ENCODE measurements at regions not wholly inside any gene's neighbourhood (a gene's known extent, or its start where the extent isn't known, plus 50 kb on each side); places are given as distances from the start of the nearest gene placed in this dataset.

DNA sequence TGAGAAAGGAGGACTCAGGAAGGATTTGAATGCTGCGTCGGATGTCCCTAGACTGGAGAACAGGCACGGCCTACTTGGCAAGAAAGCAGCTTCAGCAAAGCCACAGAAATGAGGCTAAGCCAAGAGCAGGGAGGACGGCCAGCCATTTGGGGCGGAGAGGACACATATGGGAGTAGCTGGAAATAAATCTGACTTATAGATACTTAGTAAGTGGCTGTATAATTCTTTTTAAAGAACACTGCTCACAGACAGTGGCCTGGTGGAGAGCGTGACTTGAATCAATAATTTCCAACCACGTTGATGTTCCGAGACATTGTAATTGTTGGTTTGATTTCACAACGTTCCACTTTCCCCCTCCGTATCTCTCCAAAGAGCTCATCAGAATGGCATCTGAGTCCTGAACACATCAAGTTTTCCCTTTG is 67.7 kb upstream of the JCAD start:
- no peak for DNase-seq (ENCODE audit: low read depth in 4 of 4, low spot score in 3 of 4)

- DNase-seq (ENCODE audit: low read depth in 4 of 4, low spot score in 3 of 4) = no peak
These were observed 66.1 kb upstream of the JCAD start for GRCh38 chr10:30125496-30125895.

DNA sequence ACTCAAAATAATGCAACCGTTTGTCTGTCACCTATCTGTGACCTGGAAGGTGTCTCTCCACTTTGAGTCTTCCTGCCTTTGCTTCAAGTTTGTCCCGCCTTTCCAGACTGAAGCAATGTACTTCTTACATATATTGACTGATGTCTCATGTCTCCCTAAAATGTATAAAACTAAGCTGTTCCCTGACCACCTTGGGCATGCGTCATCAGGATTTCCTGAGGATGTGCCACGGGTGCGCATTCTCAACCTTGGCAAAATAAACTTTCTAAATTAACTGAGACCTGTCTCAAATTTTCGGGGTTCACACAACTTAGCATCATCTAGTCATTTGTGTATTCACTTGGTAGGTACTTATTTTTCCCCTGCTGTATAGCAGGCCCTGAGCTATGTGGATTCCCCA is 65.3 kb upstream of the JCAD start:
- DNase-seq (ENCODE audit: low read depth in 4 of 4, low spot score in 3 of 4) = no peak

- no peak for DNase-seq (ENCODE audit: low read depth in 4 of 4, low spot score in 3 of 4)
These were observed 62.0 kb upstream of the JCAD start for GRCh38 chr10:30121401-30121800.

DNA sequence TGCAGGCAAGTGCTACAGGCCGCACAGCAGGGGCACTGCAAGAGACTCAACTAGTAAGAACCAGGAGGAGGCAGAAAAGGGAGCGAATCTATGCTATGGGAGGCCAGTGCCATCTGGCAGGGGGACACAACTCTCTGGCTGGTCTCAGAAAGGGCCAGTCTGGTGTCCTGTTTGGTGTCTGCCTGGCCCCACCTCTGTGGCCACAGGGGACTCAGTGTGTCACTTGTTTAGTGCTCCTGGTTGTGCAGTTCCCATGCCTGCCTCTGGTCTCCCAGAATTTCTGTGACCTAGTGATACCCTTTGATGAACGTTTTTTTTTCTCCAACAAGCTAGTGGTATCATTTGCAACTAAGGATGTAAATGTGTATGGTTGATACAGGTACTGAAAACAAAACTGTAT is 59.2 kb upstream of the JCAD start:
- no peak for DNase-seq (ENCODE audit: low read depth in 4 of 4, low spot score in 3 of 4)

DNA sequence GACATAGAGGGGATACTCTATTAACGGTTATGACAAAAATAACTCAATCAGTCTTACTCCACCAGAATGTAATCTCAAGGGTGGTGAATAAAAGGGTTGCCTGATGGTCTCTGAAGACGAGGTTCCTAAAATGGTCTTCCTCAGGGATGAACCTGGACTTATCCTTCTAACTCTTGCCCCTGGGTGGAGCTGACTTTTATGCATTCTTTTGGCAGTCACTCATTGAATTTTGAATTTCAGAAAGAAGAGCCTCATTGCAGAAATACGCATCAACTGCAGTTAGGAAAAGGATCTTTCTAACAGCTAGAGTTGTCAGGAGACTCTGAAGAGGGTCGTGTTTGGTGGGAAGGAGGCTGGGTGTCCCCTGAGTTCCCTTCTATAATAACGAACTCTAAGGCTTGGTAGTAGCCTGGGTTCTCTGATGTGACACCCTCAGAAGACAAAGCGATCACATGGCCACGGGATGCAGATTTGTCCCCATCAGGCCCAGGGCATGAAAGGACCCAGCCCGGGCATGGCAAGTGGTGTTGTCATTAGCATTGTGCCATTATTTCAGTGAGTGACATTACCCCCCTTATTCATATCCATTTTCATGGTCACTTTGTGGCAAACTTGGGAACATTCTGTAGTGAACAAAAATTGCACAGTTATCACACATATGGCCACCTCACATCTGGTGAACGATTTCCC is 58.6 kb upstream of the JCAD start:
- no peak for DNase-seq (ENCODE audit: low read depth in 4 of 4, low spot score in 3 of 4)

DNA sequence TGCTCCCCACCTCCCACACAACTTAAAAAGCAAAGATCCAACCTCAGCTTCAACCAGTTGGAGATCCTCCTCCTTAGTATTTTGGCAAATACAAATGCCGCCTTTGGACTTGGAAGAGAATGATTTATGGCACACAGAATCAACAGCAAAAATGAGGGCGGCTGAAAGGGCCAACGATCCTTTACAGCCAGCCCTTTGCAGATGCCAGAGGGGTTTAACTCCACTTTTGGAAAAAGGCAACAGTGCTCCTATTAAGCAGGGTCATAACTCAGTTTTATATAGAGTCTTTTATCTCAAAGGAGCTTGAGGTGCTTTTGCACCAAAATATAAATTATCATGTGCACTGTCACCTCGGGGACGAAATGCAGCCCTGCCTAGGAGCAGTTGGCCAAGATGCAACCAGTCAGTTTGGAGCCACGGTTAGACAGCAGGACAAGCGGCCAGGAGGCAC is 56.7 kb upstream of the JCAD start:
- DNase-seq (ENCODE audit: low read depth in 4 of 4, low spot score in 3 of 4) = peak in 1 of 4 donors; percentile 18

DNA sequence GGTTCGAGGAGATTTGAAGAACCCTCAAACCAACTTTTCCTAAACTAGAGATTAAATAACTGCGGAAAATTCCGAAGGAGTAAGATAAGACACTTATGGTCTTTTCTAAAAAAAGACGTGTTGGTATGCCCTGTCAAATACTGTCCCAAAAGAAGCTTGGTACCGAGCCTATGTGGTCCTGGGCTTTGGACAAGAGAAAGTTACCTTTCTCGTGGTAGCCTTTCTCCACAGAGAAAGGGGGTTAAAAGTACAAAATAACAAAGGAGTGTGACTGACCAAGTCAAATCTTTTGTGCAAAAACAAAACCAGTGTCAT is 56.2 kb upstream of the JCAD start:
- DNase-seq (ENCODE audit: low read depth in 4 of 4, low spot score in 3 of 4) = no peak

DNA sequence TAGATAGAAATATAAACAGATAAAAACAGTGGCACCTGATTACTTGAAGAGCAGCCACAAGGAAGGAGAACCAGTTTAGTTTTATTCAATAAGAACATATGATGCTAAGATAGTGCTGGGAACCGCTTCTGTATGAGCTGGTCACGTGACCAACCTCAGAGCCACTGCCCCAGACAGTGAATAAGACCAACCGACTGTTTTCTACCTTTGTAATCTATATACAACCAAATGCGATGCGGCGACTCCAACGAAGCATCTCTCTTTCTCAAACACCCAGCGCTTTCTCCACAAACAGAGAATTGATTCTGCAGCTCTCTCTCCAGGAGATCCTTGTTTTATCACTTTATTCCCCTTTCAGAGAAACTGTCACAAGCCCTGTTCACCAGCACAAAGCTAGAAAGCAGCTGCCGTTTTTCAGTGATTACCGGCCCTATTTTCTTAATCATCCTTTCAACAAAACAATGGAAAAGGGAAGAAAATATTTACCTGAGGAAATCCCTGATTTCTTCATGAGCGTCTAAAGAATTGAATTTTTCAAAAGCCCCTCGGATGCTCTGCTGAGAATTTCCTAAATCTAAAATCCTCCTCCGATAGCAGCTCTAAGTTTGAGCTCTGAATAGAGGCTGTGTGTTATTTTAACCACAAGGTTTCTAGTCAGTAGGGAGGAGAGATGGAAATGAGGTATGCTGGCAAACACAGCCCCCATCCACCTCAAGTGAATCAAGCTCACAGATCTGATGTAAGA is 55.7 kb upstream of the JCAD start:
- no peak for DNase-seq (ENCODE audit: low read depth in 4 of 4, low spot score in 3 of 4)

DNA sequence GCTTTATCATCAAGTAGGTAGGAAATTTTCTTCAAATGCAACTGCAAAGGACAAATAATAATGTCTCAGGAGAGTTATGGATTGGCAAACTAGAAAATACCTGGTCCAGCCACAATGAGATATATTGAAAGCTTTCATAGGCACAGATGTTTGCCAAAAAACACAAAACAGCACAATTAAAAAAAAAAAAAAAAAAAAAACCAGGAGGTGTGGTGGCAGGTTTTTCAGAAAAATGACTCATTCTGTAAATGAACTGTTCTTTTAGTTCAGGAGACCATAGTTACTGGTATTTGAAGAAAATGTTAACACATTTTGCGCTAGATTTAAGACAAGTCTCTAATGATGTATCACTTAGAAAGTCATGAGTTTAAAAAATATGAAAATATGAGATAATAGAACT is 55.0 kb upstream of the JCAD start:
- DNase-seq (ENCODE audit: low read depth in 4 of 4, low spot score in 3 of 4) = no peak

DNA sequence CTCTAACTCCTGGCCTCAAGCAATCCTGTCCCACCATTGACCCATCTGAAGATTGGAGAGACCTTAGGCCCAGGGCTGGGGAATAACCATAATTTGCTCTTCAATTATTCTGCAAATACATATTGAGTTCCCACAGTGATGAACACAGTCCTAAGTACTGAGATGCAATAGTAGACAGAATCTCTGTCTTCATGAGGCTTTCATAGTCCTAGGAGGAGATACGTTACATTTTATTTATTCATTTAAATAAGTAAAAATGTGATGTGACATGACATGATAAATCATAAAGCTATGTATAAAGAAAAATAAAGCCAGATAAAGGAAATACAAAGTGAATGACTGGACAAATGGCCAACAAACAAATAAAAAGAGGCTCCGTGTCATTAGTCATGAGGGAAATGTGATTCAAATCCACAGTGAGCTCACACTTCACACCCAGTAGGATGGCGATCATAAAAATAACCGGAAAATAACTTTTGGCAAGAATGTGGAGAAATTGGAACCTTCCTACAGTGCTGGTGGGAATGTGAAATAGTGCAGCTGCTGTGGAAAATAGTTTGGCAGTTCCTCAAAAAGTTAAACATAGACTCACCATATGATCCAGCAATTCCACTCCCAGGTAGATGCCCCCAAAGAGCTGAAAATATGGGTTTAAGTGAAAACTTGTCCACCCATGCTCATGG is 52.1 kb upstream of the JCAD start:
- DNase-seq (ENCODE audit: low read depth in 4 of 4, low spot score in 3 of 4) = no peak

Data from left renal pelvis (tissue), 4 donors.